NCI-H2196 treated with DMSO at 0.1 percent for 48 hours (cell line): ENCODE measurements at regions not wholly inside any gene's neighbourhood (a gene's known extent, or its start where the extent isn't known, plus 50 kb on each side); places are given as distances from the start of the nearest gene placed in this dataset.
"Not testable (repeated sequence)": the region's sequence is repeated elsewhere in the genome, so short reads cannot be mapped to it uniquely, and the experiment has no call there.

Source experiments
- DNase-seq: peaks from one replicate; lab custom pipeline; 2025; ENCODE audit not compliant: unreplicated experiment; lab: John Stamatoyannopoulos, UW

DNA sequence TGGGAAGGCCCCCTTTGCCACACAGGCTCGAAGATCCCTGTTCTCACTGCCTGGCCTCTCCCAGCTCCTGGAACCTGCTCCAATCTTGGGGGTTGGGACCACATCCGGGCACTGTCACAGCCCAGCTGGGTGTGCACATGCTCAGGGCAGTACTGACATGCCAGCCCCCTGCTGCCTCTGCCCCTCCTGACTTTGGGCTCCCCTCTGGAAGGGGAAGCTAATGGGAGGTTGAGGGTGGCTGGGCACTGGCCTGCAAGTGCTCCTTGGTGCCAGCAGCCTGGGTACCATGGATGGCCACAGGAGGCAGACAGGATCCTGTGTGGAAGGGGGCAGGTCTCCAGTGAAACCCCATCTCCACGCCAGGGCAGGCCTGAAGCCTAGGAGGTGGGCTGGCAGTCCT is 126.1 kb upstream of the NOL4 start:
- no peak for DNase-seq

- peak; percentile 35 for DNase-seq
These were observed 127.9 kb upstream of the NOL4 start for GRCh38 chr18:34352385-34353163.

GRCh38 chr18:34354351-34354750 is 129.6 kb upstream of the NOL4 start:
- DNase-seq: no peak

DNA sequence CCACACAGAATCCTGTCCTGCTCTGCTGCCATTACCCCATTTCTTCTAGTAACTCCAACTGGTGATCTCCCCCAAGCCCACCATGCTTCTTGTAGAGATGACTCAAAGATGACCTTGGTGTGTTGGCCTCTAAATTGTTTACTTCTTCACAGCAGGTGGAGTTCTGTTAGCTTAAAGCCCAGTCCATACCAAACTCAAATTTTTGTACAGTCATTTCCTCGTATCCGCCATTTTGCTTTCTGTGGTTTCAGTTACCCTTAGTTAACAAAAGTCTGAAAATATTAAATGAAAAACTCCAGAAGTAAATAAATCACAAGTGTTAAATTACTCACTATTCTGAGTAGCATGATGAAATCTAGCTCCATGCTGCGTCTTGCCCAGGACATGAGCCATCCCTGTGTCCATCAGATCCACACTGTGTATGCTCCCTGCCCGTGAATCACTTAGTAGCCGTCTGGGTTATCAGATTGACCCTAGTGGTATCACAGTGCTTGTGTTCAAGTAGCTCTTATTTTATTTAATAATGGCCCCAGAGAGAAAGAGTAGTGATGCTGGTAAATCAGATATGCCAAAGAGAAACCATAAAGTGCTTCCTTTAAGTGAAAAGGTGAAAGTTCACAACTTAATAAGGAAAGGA is 133.3 kb upstream of the NOL4 start:
- no peak for DNase-seq

GRCh38 chr18:34358923-34359322 is 134.2 kb upstream of the NOL4 start:
- DNase-seq: no peak

DNA sequence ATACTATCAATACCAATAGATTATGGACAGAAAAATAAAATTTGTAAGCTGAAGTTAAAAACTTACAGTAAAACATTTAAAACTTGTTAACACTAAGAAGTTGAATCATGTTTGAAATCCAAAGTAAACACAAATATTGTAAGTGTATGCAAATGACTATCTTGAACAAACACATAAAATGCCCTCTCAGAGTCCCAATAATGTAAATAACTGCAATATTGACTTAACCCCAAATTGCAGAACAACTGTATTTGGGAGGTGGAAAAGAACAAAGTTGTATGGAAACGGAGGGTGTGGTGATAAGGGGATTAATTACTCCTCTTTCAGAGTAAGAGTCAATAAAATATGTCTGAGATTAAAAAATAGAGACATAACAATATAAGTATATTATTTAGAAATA is 140.0 kb upstream of the NOL4 start:
- no peak for DNase-seq

DNA sequence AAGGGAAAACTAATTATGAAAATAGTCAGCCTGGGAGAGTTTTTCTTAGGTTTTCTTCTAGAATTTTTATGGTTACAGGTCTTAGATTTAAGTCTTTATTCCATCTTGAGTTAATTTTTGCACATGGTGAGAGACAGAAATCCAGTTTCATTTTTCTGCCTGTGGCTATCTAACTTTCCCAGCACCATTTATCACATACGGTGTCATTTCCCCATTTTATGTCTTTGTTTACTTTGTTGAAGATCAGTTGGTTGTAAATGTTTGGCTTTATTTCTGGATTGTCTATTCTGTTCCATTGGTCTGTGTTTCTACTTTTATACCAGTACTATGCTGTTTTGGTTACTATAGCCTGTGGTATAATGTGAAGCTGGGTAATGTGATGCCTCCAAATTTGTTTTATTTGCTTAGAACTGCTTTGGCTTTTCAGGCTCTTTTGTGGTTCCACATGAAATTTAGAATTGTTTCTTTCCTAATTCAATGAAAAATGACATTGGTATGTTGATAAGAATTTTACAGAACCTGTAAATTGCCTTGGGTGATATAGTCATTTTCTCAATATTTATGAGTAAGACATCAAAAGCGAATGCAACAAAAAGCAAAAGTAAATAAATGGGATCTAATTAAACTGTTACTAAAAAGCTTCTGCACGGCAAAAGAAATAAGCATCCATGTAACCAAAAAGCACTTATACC is 146.1 kb upstream of the NOL4 start:
- no peak for DNase-seq

DNA sequence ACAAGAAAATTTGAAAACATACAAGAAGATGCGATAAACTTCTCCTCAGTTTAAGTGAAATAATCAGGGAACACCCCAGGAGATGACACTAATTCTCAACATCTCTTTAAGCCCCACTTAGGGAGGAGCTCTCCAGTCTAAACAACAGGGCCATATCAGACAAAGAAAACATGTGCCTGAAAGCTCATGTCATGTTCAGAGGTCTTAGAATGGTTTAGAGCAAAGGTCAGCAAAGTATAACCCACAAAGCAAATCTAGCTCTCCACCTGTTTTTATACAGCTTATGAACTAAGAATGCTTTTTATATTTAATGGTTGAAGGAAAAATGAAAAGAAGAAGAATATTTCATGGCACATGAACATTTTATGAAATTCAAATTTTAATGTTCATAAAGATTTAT is 155.6 kb upstream of the NOL4 start:
- no peak for DNase-seq

GRCh38 chr18:34385311-34385710 is 160.6 kb upstream of the NOL4 start:
- no peak for DNase-seq

GRCh38 chr18:34386803-34387202 is 162.1 kb upstream of the NOL4 start:
- no peak for DNase-seq

- no peak for DNase-seq
These were observed 172.7 kb upstream of the NOL4 start for GRCh38 chr18:34397286-34397896.

DNA sequence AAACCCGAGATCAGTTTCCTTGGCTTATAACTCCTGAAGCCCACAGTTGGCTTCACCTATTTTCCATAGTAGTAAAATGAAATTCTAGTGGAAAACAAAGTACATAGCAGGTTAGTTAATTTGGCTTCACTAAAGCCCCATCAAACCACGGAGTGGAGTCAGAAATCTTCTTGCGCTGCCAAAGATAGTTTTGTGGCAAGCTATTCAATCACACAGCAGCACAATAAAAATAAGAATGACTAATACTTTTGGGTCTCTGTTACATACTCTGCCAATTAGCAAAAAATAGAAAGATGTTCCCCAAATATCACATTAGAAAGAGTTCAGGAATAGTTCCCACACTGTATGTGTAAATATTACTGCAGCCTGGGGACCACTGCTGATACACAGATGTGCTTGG is 175.2 kb upstream of the NOL4 start:
- DNase-seq: no peak

DNA sequence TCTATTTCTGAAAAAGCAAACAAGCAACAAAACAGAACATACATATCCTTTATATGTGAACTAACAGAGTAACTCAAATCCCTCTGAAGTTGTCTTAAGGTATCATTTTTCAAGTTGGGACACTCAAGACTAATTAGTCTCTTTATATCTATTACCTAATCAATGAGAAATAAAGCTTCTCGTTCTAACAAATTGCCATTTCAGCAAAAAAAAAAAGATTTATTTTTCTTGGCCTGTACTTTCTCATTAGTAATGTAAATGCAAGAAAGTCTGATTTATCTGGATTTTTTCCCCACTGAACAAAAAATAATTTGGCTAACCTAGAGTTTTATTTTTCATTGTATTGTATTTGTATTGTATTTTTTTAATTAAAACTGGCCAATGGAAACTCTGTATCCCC is 176.1 kb upstream of the NOL4 start:
- DNase-seq: no peak

GRCh38 chr18:34401775-34402174 is 177.1 kb upstream of the NOL4 start:
- DNase-seq: no peak

- DNase-seq: not testable (repeated sequence)
These were observed 182.8 kb upstream of the NOL4 start for GRCh38 chr18:34407471-34407870.

- no peak for DNase-seq
These were observed 187.2 kb upstream of the NOL4 start for GRCh38 chr18:34411952-34412351.

GRCh38 chr18:34431042-34431441 is 206.3 kb upstream of the NOL4 start:
- DNase-seq: no peak

DNA sequence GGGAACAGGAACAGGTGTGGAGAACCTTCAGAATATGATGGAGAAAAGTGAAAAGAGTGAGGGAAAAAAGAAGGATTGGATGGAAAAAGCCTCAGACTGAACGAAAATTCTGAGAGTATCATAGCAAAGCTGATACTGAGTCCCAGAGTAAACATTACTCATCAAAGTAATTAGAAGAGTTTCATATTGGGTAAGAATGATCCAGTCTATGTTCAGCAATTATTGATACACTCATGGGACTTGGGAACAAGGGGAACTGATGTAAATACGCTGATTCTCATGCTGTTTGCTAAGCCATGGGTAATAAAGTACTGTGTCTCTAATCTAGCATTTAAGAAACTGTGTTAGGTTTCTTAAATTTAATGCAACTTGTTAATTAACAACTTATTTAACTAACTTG is 219.9 kb upstream of the NOL4 start:
- no peak for DNase-seq

GRCh38 chr18:34448662-34449061 is 223.9 kb upstream of the NOL4 start:
- no peak for DNase-seq

DNA sequence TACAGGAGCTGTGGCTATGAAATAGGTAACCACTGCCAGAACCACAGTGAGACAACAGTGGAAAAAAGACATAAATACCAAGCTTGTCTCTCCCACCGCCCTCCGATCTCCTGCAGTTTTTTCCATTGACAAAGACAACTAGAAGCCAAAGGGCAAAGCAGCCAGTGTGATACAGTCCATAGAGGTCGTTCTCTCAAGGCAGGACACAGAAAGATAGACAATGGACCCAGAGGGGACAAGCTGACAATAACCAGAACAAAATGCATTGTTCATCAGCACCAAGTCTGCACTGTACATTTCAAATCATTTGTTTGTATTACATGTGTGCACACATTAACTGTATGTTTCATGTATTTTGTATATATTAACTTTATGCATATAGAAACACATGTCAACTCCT is 233.0 kb upstream of the NOL4 start:
- no peak for DNase-seq

- no peak for DNase-seq
These were observed 233.8 kb upstream of the NOL4 start for GRCh38 chr18:34458410-34458977.
